Gastroesophageal sphincter (tissue), 3 donors: ENCODE measurements at regions not wholly inside any gene's neighbourhood (a gene's known extent, or its start where the extent isn't known, plus 50 kb on each side); places are given as distances from the start of the nearest gene placed in this dataset.

Source experiments
- EP300 ChIP-seq: sonication (generic); formaldehyde crosslinking; IDR thresholded peaks from one replicate; pipeline ENCODE4 v1.6.1; 2017; ENCODE audit warnings: antibody characterized with exemption, mild to moderate bottlenecking
- POLR2A ChIP-seq, 2 donors: fragments of 450-650 bp; IDR thresholded peaks; one replicate each; pipeline ENCODE4 v1.6.1; 2017; ENCODE audit warnings: antibody characterized with exemption in 2 of 2, mild to moderate bottlenecking in 2 of 2, moderate library complexity in 1 of 2
- POLR2AphosphoS5 ChIP-seq: sonication (generic); formaldehyde crosslinking; IDR thresholded peaks from one replicate; pipeline ENCODE4 v1.6.1; 2017; ENCODE audit warnings: antibody characterized with exemption
- TF ChIP-seq, protein P1 (sequence below), 4 experiments: fragments of 200-600 bp in 2 of 4; fragments of 450-650 bp in 2 of 4; sonication (generic) in 1 of 4; IDR thresholded peaks; one replicate each; pipeline ENCODE4 v1.5.1; 2017 to 2019; ENCODE audit warnings: antibody characterized with exemption in 4 of 4, mild to moderate bottlenecking in 2 of 4, moderate library complexity in 2 of 4

DNA sequence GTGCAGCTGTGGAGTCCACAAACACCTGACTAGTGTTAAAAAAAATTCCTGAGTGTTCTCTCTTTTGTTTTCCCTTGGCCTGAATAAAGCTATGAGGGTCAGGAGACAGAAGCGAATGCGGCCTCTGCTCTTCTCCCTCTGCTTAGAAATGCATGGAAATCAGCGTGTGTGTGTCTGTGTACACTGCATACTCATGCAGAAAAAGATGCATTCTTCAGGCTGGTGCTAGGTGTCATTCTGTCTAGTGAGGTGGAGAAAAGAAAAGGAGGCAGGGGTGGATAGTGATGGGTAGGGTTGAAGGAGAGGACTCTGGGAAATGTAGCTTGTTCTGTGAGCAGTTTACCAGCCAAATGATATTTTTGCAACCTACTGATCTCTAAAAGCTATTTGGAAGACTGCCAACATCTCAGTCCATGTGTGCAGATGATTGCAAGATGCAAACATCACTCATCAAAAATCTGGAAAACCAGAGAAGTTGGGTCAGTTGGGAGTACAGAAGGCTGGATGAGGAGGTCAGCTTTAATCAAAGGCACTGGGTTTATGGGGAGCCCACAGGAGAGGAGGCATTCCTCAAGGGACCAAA lies 177.7 kb downstream of the INSIG2 start:
- TF ChIP-seq POLR2A (IDR thresholded peaks at IDR 0.05) (no peak), EP300 (no peak), POLR2AphosphoS5 (no peak)
- TF ChIP-seq, protein P1, sequence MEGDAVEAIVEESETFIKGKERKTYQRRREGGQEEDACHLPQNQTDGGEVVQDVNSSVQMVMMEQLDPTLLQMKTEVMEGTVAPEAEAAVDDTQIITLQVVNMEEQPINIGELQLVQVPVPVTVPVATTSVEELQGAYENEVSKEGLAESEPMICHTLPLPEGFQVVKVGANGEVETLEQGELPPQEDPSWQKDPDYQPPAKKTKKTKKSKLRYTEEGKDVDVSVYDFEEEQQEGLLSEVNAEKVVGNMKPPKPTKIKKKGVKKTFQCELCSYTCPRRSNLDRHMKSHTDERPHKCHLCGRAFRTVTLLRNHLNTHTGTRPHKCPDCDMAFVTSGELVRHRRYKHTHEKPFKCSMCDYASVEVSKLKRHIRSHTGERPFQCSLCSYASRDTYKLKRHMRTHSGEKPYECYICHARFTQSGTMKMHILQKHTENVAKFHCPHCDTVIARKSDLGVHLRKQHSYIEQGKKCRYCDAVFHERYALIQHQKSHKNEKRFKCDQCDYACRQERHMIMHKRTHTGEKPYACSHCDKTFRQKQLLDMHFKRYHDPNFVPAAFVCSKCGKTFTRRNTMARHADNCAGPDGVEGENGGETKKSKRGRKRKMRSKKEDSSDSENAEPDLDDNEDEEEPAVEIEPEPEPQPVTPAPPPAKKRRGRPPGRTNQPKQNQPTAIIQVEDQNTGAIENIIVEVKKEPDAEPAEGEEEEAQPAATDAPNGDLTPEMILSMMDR (IDR thresholded peaks at IDR 0.05), result no peak
